ENCODE measurements at regions not wholly inside any gene's neighbourhood (a gene's known extent, or its start where the extent isn't known, plus 50 kb on each side); places are given as distances from the start of the nearest gene placed in this dataset.

GRCh38 chr5:96140084-96140483 lies 178.4 kb upstream of the ELL2 start:
- TF ChIP-seq SP2 (IDR thresholded peaks at IDR 0.05; ENCODE audit: low read length) (no peak), CEBPB (IDR thresholded peaks at IDR 0.05; ENCODE audit: low read depth, low read length) (no peak), SP4 (IDR thresholded peaks at IDR 0.05; ENCODE audit: low read length) (no peak), BRCA1 (IDR thresholded peaks at IDR 0.05; ENCODE audit: low read depth, low read length) (no peak), KDM5A (IDR thresholded peaks at IDR 0.05; ENCODE audit: low read length) (no peak), SUZ12 (IDR thresholded peaks at IDR 0.05; ENCODE audit: low read length) (no peak), JUND (IDR thresholded peaks at IDR 0.05; ENCODE audit: low read length) (no peak), BCL11A (IDR thresholded peaks at IDR 0.05; ENCODE audit: low read depth in 2 of 2, low read length in 2 of 2) (no peak), SIN3A (conservative IDR thresholded peaks at IDR 0.05 in 1 of 2, IDR thresholded peaks at IDR 0.05 in 1 of 2; ENCODE audit: low read depth in 1 of 2, low read length in 2 of 2) (no peak), GTF2F1 (IDR thresholded peaks at IDR 0.05; ENCODE audit: borderline replicate concordance, low read depth, low read length) (no peak), CBX8 (IDR thresholded peaks at IDR 0.05; ENCODE audit: borderline replicate concordance, low read depth, low read length) (no peak), RFX5 (IDR thresholded peaks at IDR 0.05; ENCODE audit: borderline replicate concordance, low read depth, low read length) (no peak), SRF (IDR thresholded peaks at IDR 0.05; ENCODE audit: low read depth, low read length) (no peak)
- Histone ChIP-seq H2BK20ac (ENCODE audit: low read length) (no peak overlapping the region), H3K4me2 (ENCODE audit: insufficient read depth in 1 of 2, low read depth in 2 of 2, low read length in 2 of 2) (no peak overlapping the region), H2BK120ac (replicated peaks; ENCODE audit: low read depth, low read length) (no peak overlapping the region), H2BK5ac (ENCODE audit: low read depth, low read length) (no peak overlapping the region), H3K36me3 (ENCODE audit: control insufficient read depth in 2 of 4, insufficient read depth in 4 of 4, low read length in 3 of 4) (no peaks in the 10 kb centered on the region), H3K4me1 (replicated peaks in 1 of 4; ENCODE audit: control insufficient read depth in 3 of 4, insufficient read depth in 4 of 4, low read length in 3 of 4) (peaks cover 0 to 11% (median 6%) of the 10 kb centered on the region in 4 experiments; a peak in 3 of 7 replicates), H4K91ac (replicated peaks; ENCODE audit: insufficient read length, low read length) (no peak overlapping the region), H3K23ac (ENCODE audit: insufficient read length) (no peak overlapping the region), H3K23me2 (ENCODE audit: low read depth, low read length) (no peaks in the 10 kb centered on the region; the same call in 1 of the 2 replicates), H3K79me1 (ENCODE audit: low read depth, low read length) (no peaks in the 10 kb centered on the region), H3K9ac (replicated peaks in 1 of 4; ENCODE audit: extremely low read depth in 1 of 4, low read depth in 3 of 4, low read length in 3 of 4) (no peak overlapping the region), H2AFZ (ENCODE audit: low read length) (no peak overlapping the region), H3K9me3 (ENCODE audit: insufficient read depth in 2 of 2, low read depth in 1 of 2, low read length in 1 of 2) (no peaks in the 10 kb centered on the region), H3K14ac (ENCODE audit: insufficient read length) (no peak overlapping the region), H4K8ac (ENCODE audit: extremely low read depth, insufficient read depth, low read length) (no peak overlapping the region), H2BK15ac (ENCODE audit: low read length) (no peak overlapping the region), H3K27me3 (replicated peaks in 1 of 4; ENCODE audit: control insufficient read depth in 3 of 4, extremely low read depth in 1 of 4, insufficient read depth in 3 of 4, low read length in 3 of 4) (no peaks in the 10 kb centered on the region), H2AK5ac (ENCODE audit: low read depth, low read length) (no peak overlapping the region), H3K56ac (replicated peaks; ENCODE audit: insufficient read length, low read depth, low read length) (no peak overlapping the region), H3K79me2 (ENCODE audit: control insufficient read depth in 1 of 2, insufficient read depth in 2 of 2, low read length in 2 of 2) (no peaks in the 10 kb centered on the region), H4K20me1 (replicated peaks in 1 of 2; ENCODE audit: control insufficient read depth in 1 of 2, insufficient read depth in 2 of 2, low read length in 2 of 2) (no peaks in the 10 kb centered on the region), H4K5ac (ENCODE audit: insufficient read length, low read depth, low read length) (no peak overlapping the region), H2BK12ac (ENCODE audit: low read depth, low read length) (no peak overlapping the region), H3K4ac (replicated peaks; ENCODE audit: insufficient read length, low read depth, low read length) (no peak overlapping the region), H3K27ac (ENCODE audit: low read depth, low read length) (no peak overlapping the region), H3K4me3 (ENCODE audit: extremely low read depth in 1 of 4, insufficient read depth in 2 of 4, low read depth in 3 of 4, low read length in 4 of 4) (no peak overlapping the region), H3K18ac (ENCODE audit: extremely low read depth, low read length) (no peak overlapping the region)
- ChIA-PET POLR2A (ENCODE audit: partially characterized antibody) (no interaction called here), CTCF (ENCODE audit: partially characterized antibody) (interaction anchor here (0.6 kb wide), 1 partner anchor 1038 kb away, joined by 3 read pairs; no protein-coding TSS in a partner anchor)
- WGBS, 2 experiments (ENCODE audit: extremely low coverage in 1 of 2, insufficient coverage in 1 of 2, insufficient read length in 1 of 2, insufficient replicate concordance in 2 of 2, low coverage in 1 of 2, low lambda C conversion rate in 2 of 2, missing lambda C conversion rate in 1 of 2): 90% methylated on average over 1 of the region's 1 CpG; no CpG with 5 or more reads in 1 of the 2 experiments
- FAIRE-seq (no peak), DNase-seq (ENCODE audit: low read depth in 1 of 2, low spot score in 2 of 2) (no peak)

Data from H1 (cell line).